Glutamatergic neuron (in vitro differentiated cells): ENCODE measurements at regions not wholly inside any gene's neighbourhood (a gene's known extent, or its start where the extent isn't known, plus 50 kb on each side); places are given as distances from the start of the nearest gene placed in this dataset.

Experiments
- DNase-seq: peaks from one replicate; pipeline ENCODE4 v3.0.0; 2022
- H3K27ac Mint-ChIP-seq: one replicate; pipeline ENCODE4 v1.8.0; 2020; ENCODE audit warnings: mild to moderate bottlenecking, mixed read lengths, inconsistent platforms; ENCODE audit not compliant: unreplicated experiment
- H3K27me3 Mint-ChIP-seq: one replicate; pipeline ENCODE4 v1.8.0; 2020; ENCODE audit warnings: mild to moderate bottlenecking, moderate library complexity, mixed read lengths, inconsistent platforms; ENCODE audit not compliant: unreplicated experiment
- H3K36me3 Mint-ChIP-seq: one replicate; pipeline ENCODE4 v1.8.0; 2020; ENCODE audit warnings: mild to moderate bottlenecking, mixed read lengths, inconsistent platforms; ENCODE audit not compliant: unreplicated experiment
- H3K4me1 Mint-ChIP-seq: one replicate; pipeline ENCODE4 v1.8.0; 2020; ENCODE audit warnings: mild to moderate bottlenecking, low read depth, mixed read lengths, inconsistent platforms; ENCODE audit not compliant: unreplicated experiment
- H3K4me3 Mint-ChIP-seq: one replicate; pipeline ENCODE4 v1.8.0; 2020; ENCODE audit warnings: mild to moderate bottlenecking, mixed read lengths, inconsistent platforms; ENCODE audit not compliant: unreplicated experiment
- H3K9me3 Mint-ChIP-seq: one replicate; pipeline ENCODE4 v1.8.0; 2020; ENCODE audit warnings: mild to moderate bottlenecking, moderate library complexity, mixed read lengths, inconsistent platforms; ENCODE audit not compliant: unreplicated experiment
- CTCF ChIP-seq: fragments of 200-600 bp; sonication (generic); IDR thresholded peaks from one replicate; pipeline ENCODE4 v1.5.0; 2021; ENCODE audit not compliant: partially characterized antibody, unreplicated experiment

- TF ChIP-seq CTCF, result no peak
- Mint-ChIP-seq H3K4me1 (peaks cover 11% of the 10 kb centered on the region), H3K9me3 (no peaks in the 10 kb centered on the region), H3K36me3 (no peaks in the 10 kb centered on the region), H3K4me3 (no peak overlapping the region), H3K27ac (no peak overlapping the region), H3K27me3 (peaks cover 3% of the 10 kb centered on the region)
- DNase-seq, result no peak
Measured at GRCh38 chr6:147979966-147980365, 362.7 kb upstream of the SASH1 start.

- H3K27me3 Mint-ChIP-seq, result no peaks in the 10 kb centered on the region
- H3K27ac Mint-ChIP-seq, result no peak overlapping the region
- H3K4me3 Mint-ChIP-seq, result no peak overlapping the region
- DNase-seq, result no peak
- TF ChIP-seq CTCF, result no peak
- H3K9me3 Mint-ChIP-seq, result no peaks in the 10 kb centered on the region
- H3K4me1 Mint-ChIP-seq, result peaks cover 21% of the 10 kb centered on the region
- H3K36me3 Mint-ChIP-seq, result peaks cover 6% of the 10 kb centered on the region
Measured at GRCh38 chr6:147983581-147984366, 358.9 kb upstream of the SASH1 start.

GRCh38 chr6:147986846-147987245 lies 355.8 kb upstream of the SASH1 start:
- H3K27ac Mint-ChIP-seq, result peak overlapping the region; percentile 28
- no peak for TF ChIP-seq CTCF
- H3K4me1 Mint-ChIP-seq, result peaks cover 21% of the 10 kb centered on the region
- no peak overlapping the region for H3K4me3 Mint-ChIP-seq
- DNase-seq, result no peak
- no peaks in the 10 kb centered on the region for H3K27me3 Mint-ChIP-seq
- H3K36me3 Mint-ChIP-seq, result peaks cover 6% of the 10 kb centered on the region
- no peaks in the 10 kb centered on the region for H3K9me3 Mint-ChIP-seq

GRCh38 chr6:147990159-147990558 lies 352.5 kb upstream of the SASH1 start:
- Mint-ChIP-seq H3K36me3 (peaks cover 6% of the 10 kb centered on the region), H3K9me3 (peaks cover 1% of the 10 kb centered on the region), H3K27ac (no peak overlapping the region), H3K4me1 (peaks cover 12% of the 10 kb centered on the region), H3K27me3 (no peaks in the 10 kb centered on the region), H3K4me3 (no peak overlapping the region)
- no peak for DNase-seq
- TF ChIP-seq CTCF, result no peak

GRCh38 chr6:147991961-147992360 lies 350.7 kb upstream of the SASH1 start:
- DNase-seq, result no peak
- Mint-ChIP-seq H3K9me3 (peaks cover 1% of the 10 kb centered on the region), H3K36me3 (peaks cover 6% of the 10 kb centered on the region)

More at GRCh38 chr6:147991961-147992360, 350.7 kb upstream of the SASH1 start:
- H3K4me1 Mint-ChIP-seq, result peaks cover 4% of the 10 kb centered on the region
- TF ChIP-seq CTCF, result no peak
- no peak overlapping the region for H3K27ac Mint-ChIP-seq
- no peak overlapping the region for H3K4me3 Mint-ChIP-seq
- H3K27me3 Mint-ChIP-seq, result no peaks in the 10 kb centered on the region
